WI38 (cell line): ENCODE measurements at regions not wholly inside any gene's neighbourhood (a gene's known extent, or its start where the extent isn't known, plus 50 kb on each side); places are given as distances from the start of the nearest gene placed in this dataset.

Source experiments
- H3K4me3 ChIP-seq: 2 replicates; pipeline ENCODE4 v1.5.1; 2011; ENCODE audit warnings: low read depth, mild to moderate bottlenecking, control low read depth, low read length
- CTCF ChIP-seq: IDR thresholded peaks from 2 replicates; pipeline ENCODE4 v1.5.1; 2012; ENCODE audit warnings: low read depth, mild to moderate bottlenecking, control low read depth, low read length

GRCh38 chr5:116363780-116364179 lies 210.8 kb downstream of the SEMA6A start:
- TF ChIP-seq CTCF: no peak
- no peak overlapping the region for H3K4me3 ChIP-seq

GRCh38 chr5:116361979-116362577 lies 212.5 kb downstream of the SEMA6A start:
- H3K4me3 ChIP-seq: peak overlapping the region; percentile 40; the same call in 1 of the 2 replicates
- TF ChIP-seq CTCF: no peak

- TF ChIP-seq CTCF: no peak
- peak overlapping the region; percentile 40 for H3K4me3 ChIP-seq
These were observed 213.3 kb downstream of the SEMA6A start for GRCh38 chr5:116361171-116361967.

GRCh38 chr5:116360008-116360853 lies 214.4 kb downstream of the SEMA6A start:
- TF ChIP-seq CTCF: no peak

GRCh38 chr5:116359592-116359991 lies 215.0 kb downstream of the SEMA6A start:
- H3K4me3 ChIP-seq: no peak overlapping the region
- TF ChIP-seq CTCF: no peak

More at GRCh38 chr5:116360008-116360853, 214.4 kb downstream of the SEMA6A start:
- H3K4me3 ChIP-seq: no peak overlapping the region

- TF ChIP-seq CTCF: no peak
- H3K4me3 ChIP-seq: no peak overlapping the region
These were observed 215.7 kb downstream of the SEMA6A start for GRCh38 chr5:116358911-116359418.
